ENCODE measurements at regions not wholly inside any gene's neighbourhood (a gene's known extent, or its start where the extent isn't known, plus 50 kb on each side); places are given as distances from the start of the nearest gene placed in this dataset.

DNA sequence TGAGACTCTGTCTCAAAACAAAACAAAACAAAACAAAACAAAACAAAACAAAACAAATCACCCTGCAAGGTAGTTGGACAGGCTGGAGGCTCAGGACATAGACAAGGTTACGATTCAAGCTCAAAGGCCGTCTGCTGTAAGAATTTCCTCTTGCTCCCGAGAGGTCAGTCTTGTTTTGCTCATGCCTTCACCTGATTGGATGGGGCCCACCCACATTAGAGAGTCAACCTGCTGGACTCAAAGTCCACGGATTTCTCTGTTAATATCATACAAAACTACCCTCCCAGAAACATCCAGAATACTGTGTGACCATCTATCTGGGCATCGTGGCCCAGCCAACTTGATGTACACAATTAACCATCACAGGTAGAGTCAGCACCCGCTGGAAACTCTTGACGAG, 330.0 kb upstream of the EEF2KMT start:
- no peak overlapping the region for H3K4me3 ChIP-seq (ENCODE audit: severe bottlenecking)
- no peaks in the 10 kb centered on the region for H3K27me3 ChIP-seq (ENCODE audit: insufficient read depth, poor library complexity, severe bottlenecking)
- H3K9me3 ChIP-seq (ENCODE audit: severe bottlenecking): no peaks in the 10 kb centered on the region
- TF ChIP-seq, protein P1, sequence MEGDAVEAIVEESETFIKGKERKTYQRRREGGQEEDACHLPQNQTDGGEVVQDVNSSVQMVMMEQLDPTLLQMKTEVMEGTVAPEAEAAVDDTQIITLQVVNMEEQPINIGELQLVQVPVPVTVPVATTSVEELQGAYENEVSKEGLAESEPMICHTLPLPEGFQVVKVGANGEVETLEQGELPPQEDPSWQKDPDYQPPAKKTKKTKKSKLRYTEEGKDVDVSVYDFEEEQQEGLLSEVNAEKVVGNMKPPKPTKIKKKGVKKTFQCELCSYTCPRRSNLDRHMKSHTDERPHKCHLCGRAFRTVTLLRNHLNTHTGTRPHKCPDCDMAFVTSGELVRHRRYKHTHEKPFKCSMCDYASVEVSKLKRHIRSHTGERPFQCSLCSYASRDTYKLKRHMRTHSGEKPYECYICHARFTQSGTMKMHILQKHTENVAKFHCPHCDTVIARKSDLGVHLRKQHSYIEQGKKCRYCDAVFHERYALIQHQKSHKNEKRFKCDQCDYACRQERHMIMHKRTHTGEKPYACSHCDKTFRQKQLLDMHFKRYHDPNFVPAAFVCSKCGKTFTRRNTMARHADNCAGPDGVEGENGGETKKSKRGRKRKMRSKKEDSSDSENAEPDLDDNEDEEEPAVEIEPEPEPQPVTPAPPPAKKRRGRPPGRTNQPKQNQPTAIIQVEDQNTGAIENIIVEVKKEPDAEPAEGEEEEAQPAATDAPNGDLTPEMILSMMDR (IDR thresholded peaks at IDR 0.05; ENCODE audit: poor library complexity, severe bottlenecking): no peak
- DNase-seq (ENCODE audit: low spot score) (no peak), ATAC-seq (ENCODE audit: low read depth) (no peak)
- no peaks in the 10 kb centered on the region for H3K4me1 ChIP-seq (ENCODE audit: insufficient read depth, poor library complexity, severe bottlenecking)
- no peak overlapping the region for H3K27ac ChIP-seq (ENCODE audit: poor library complexity, severe bottlenecking)
- no peaks in the 10 kb centered on the region for H3K36me3 ChIP-seq (ENCODE audit: low read depth)

DNA sequence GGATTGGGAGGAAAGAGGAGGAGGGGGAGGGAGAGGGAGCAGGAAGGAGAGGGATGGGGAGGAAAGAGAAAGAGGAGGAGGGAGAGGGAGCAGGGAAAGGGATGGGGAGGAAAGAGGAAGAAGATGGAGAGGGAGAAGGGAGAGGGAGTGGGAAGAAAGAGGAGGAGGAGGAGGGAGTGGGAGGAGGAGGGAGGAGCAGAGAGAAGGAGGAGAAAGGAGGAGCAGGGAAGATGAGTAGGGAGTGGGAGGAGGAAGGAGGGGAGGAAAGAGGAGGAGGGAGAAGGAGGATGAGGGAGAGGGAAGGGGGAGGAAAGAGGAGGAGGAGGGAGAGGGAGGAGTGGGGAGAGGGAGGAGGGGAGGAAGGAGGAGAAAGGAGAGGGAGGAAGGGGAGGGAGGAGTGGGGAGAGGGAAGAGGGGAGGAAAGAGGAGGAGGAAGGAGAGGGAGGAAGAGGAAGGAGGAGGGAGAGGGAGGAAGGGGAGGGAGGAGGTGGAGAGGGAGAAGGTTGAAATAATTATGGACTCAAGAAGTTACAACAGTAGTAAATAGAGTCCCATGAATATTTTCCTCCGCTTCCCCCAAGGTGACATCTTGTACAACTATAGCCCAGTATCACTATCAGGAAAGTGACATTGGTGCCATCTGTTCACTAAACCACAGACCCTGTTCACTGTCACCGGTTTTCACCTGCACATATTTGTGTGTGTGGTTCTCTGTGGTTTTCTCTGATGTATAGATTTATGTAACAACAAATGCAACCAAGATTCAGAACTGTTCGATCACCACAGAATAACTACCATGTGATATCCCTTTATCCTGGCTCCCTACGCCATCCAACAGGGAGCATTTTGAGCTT, 325.3 kb upstream of the EEF2KMT start:
- Histone ChIP-seq H3K36me3 (ENCODE audit: low read depth) (no peaks in the 10 kb centered on the region), H3K9me3 (ENCODE audit: severe bottlenecking) (no peaks in the 10 kb centered on the region), H3K27me3 (ENCODE audit: insufficient read depth, poor library complexity, severe bottlenecking) (no peaks in the 10 kb centered on the region), H3K4me3 (ENCODE audit: severe bottlenecking) (no peak overlapping the region), H3K4me1 (ENCODE audit: insufficient read depth, poor library complexity, severe bottlenecking) (no peaks in the 10 kb centered on the region), H3K27ac (ENCODE audit: poor library complexity, severe bottlenecking) (no peak overlapping the region)
- ATAC-seq (ENCODE audit: low read depth): no peak
- DNase-seq (ENCODE audit: low spot score): no peak
- TF ChIP-seq, protein P1 (IDR thresholded peaks at IDR 0.05; ENCODE audit: poor library complexity, severe bottlenecking): no peak

DNA sequence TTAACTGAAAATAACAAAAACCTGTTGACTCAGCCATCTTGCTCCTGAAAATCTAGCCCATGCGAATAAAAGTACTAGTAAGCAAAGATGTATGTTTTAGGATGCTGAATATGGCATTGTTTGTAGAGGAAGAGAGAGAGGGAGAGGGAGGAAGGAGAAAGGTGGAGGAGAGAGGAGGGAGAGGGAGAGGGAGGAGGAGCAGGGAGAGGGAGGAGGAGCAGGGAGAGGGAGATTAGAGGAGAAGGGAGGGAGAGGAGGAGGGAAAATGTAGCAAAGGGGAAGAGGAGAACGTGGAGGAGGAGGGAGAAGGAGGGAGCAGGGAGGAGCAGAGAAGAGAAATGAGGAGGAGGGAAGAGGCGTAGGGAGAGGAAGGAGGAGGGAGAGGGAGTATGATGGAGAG, 324.5 kb upstream of the EEF2KMT start:
- Histone ChIP-seq H3K4me1 (ENCODE audit: insufficient read depth, poor library complexity, severe bottlenecking) (no peaks in the 10 kb centered on the region), H3K36me3 (ENCODE audit: low read depth) (no peaks in the 10 kb centered on the region), H3K27ac (ENCODE audit: poor library complexity, severe bottlenecking) (no peak overlapping the region), H3K27me3 (ENCODE audit: insufficient read depth, poor library complexity, severe bottlenecking) (no peaks in the 10 kb centered on the region), H3K9me3 (ENCODE audit: severe bottlenecking) (no peaks in the 10 kb centered on the region), H3K4me3 (ENCODE audit: severe bottlenecking) (no peak overlapping the region)
- no peak for DNase-seq (ENCODE audit: low spot score)
- TF ChIP-seq, protein P1 (IDR thresholded peaks at IDR 0.05; ENCODE audit: poor library complexity, severe bottlenecking): no peak
- ATAC-seq (ENCODE audit: low read depth): no peak

DNA sequence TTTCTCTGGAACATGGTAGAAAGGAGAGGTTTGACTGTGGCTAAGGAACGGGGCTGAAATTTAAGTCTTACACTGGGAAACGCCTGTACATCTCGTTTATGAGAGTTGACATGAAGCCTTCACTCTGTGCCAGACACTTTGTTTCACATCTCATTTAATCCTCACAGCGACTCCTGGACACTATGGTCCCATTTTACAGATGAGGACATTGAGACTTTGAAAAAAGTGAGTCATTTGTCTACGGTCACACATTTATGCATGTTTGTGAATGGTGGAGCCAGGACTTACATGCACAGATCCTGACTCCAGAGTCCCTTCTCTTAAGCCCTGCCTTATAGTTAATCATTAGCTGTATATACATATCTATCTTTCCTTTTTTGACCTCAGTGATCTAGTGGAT, 318.4 kb upstream of the EEF2KMT start:
- no peak overlapping the region for H3K27ac ChIP-seq (ENCODE audit: poor library complexity, severe bottlenecking)
- no peak for ATAC-seq (ENCODE audit: low read depth)
- H3K36me3 ChIP-seq (ENCODE audit: low read depth): no peaks in the 10 kb centered on the region
- no peak for DNase-seq (ENCODE audit: low spot score)
- no peaks in the 10 kb centered on the region for H3K9me3 ChIP-seq (ENCODE audit: severe bottlenecking)
- no peak overlapping the region for H3K4me3 ChIP-seq (ENCODE audit: severe bottlenecking)
- no peaks in the 10 kb centered on the region for H3K4me1 ChIP-seq (ENCODE audit: insufficient read depth, poor library complexity, severe bottlenecking)
- no peaks in the 10 kb centered on the region for H3K27me3 ChIP-seq (ENCODE audit: insufficient read depth, poor library complexity, severe bottlenecking)
- TF ChIP-seq, protein P1 (IDR thresholded peaks at IDR 0.05; ENCODE audit: poor library complexity, severe bottlenecking): no peak

DNA sequence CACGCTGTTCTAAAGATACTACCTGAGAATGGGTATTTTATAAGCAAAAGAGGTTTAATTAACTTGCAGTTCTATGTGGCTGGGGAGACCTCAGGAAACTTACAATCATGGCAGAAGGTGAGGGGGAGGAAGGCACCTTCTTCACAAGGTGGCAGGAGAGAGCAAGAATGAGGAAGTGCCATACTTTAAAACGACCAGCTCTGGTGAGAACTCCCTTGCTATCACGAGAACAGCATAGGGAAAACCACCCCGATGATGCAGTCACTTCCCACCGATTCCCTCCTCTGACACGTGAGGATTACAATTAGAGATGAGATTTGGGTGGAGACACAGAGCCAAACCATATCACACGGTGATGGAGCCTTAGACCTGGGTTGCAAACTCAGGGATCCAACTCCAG, 317.5 kb upstream of the EEF2KMT start:
- DNase-seq (ENCODE audit: low spot score): no peak
- TF ChIP-seq, protein P1 (IDR thresholded peaks at IDR 0.05; ENCODE audit: poor library complexity, severe bottlenecking): no peak
- Histone ChIP-seq H3K4me3 (ENCODE audit: severe bottlenecking) (no peak overlapping the region), H3K27me3 (ENCODE audit: insufficient read depth, poor library complexity, severe bottlenecking) (no peaks in the 10 kb centered on the region), H3K4me1 (ENCODE audit: insufficient read depth, poor library complexity, severe bottlenecking) (no peaks in the 10 kb centered on the region), H3K9me3 (ENCODE audit: severe bottlenecking) (no peaks in the 10 kb centered on the region), H3K27ac (ENCODE audit: poor library complexity, severe bottlenecking) (no peak overlapping the region), H3K36me3 (ENCODE audit: low read depth) (no peaks in the 10 kb centered on the region)
- no peak for ATAC-seq (ENCODE audit: low read depth)
